Hepatocyte (in vitro differentiated cells): ENCODE measurements at regions not wholly inside any gene's neighbourhood (a gene's known extent, or its start where the extent isn't known, plus 50 kb on each side); places are given as distances from the start of the nearest gene placed in this dataset.

ENCODE experiments used
- DNase-seq: peaks from one replicate; pipeline ENCODE4 v3.0.0-alpha.2; 2016; ENCODE audit warnings: low spot score
- H2AFZ ChIP-seq: fragments of 200-600 bp; sonication (generic); 2 replicates; pipeline ENCODE4 v1.6.0; 2016; ENCODE audit warnings: antibody characterized with exemption, mild to moderate bottlenecking
- H3K27ac ChIP-seq: fragments of 200-600 bp; sonication (generic); 2 replicates; pipeline ENCODE4 v1.5.1; 2016; ENCODE audit warnings: mild to moderate bottlenecking
- H3K27me3 ChIP-seq: fragments of 200-600 bp; sonication (generic); 2 replicates; pipeline ENCODE4 v1.6.1; 2016
- H3K36me3 ChIP-seq: fragments of 200-600 bp; sonication (generic); replicated peaks from 2 replicates; pipeline ENCODE4 v1.5.1; 2016; ENCODE audit warnings: low read depth; ENCODE audit not compliant: insufficient read depth
- H3K4me1 ChIP-seq: fragments of 200-600 bp; sonication (generic); 2 replicates; pipeline ENCODE4 v1.5.1; 2016; ENCODE audit warnings: mild to moderate bottlenecking, moderate library complexity; ENCODE audit not compliant: insufficient read depth
- H3K4me2 ChIP-seq: fragments of 200-600 bp; sonication (generic); 2 replicates; pipeline ENCODE4 v1.6.0; 2016
- H3K4me3 ChIP-seq: fragments of 200-600 bp; sonication (generic); 2 replicates; pipeline ENCODE4 v1.5.1; 2016; ENCODE audit warnings: mild to moderate bottlenecking
- H3K79me2 ChIP-seq: fragments of 200-600 bp; sonication (generic); 2 replicates; pipeline ENCODE4 v1.6.0; 2017; ENCODE audit warnings: mild to moderate bottlenecking
- H3K9me2 ChIP-seq: fragments of 200-600 bp; sonication (generic); replicated peaks from 2 replicates; pipeline ENCODE4 v1.6.0; 2017; ENCODE audit warnings: mild to moderate bottlenecking; ENCODE audit not compliant: insufficient read depth
- H3K9me3 ChIP-seq: fragments of 200-600 bp; sonication (generic); 2 replicates; pipeline ENCODE4 v1.5.1; 2016; ENCODE audit warnings: low read depth, mild to moderate bottlenecking
- H4K20me1 ChIP-seq: fragments of 200-600 bp; sonication (generic); 2 replicates; pipeline ENCODE4 v1.6.0; 2016; ENCODE audit warnings: mild to moderate bottlenecking; ENCODE audit not compliant: insufficient read depth, poor library complexity, severe bottlenecking
- EZH2 ChIP-seq: fragments of 200-600 bp; sonication (generic); IDR thresholded peaks from 2 replicates; pipeline ENCODE4 v1.6.1; 2016; ENCODE audit warnings: antibody characterized with exemption, mild to moderate bottlenecking, borderline replicate concordance
- EZH2phosphoT487 ChIP-seq: fragments of 200-600 bp; sonication (generic); IDR thresholded peaks from one replicate; pipeline ENCODE4 v1.6.1; 2018; ENCODE audit warnings: antibody characterized with exemption, mild to moderate bottlenecking, low read depth, moderate library complexity; ENCODE audit not compliant: unreplicated experiment, severe bottlenecking
- WGBS: methylation state at CpG from one replicate; pipeline ENCODE4 v1.1.6; 2016; ENCODE audit warnings: low lambda C conversion rate; ENCODE audit errors: missing lambda C conversion rate; 5-methylcytosine and 5-hydroxymethylcytosine counted together
- TF ChIP-seq, protein P1 (sequence below): fragments of 200-600 bp; sonication (generic); IDR thresholded peaks from 2 replicates; pipeline ENCODE4 v1.5.1; 2016; ENCODE audit warnings: antibody characterized with exemption, mild to moderate bottlenecking; ENCODE audit not compliant: poor library complexity

DNA sequence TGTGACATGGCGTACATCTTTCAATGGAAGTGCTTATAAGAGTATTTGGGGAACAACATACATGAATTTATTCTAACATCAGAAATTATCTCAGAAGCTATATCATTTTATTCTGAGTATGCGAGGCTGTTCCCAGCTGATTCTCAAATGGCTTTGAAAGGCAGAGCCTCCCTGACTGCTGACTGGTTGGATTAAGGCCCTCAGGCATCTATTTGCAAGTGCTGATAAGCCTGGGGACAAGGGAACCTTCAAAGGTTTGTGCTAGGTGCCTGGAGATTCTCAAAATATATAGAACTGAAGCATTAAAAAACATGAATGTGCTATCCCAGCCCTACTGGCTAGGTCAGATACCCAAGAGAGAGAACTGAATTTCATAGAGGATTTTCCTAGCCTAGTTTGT lies 235.1 kb downstream of the LURAP1L start:
- Histone ChIP-seq H3K27me3 (no peaks in the 10 kb centered on the region), H3K4me3 (no peak overlapping the region), H3K36me3 (no peaks in the 10 kb centered on the region), H3K4me1 (no peaks in the 10 kb centered on the region), H2AFZ (no peak overlapping the region), H3K9me2 (no peaks in the 10 kb centered on the region), H4K20me1 (no peaks in the 10 kb centered on the region), H3K9me3 (no peaks in the 10 kb centered on the region), H3K27ac (no peak overlapping the region), H3K79me2 (no peaks in the 10 kb centered on the region), H3K4me2 (no peak overlapping the region)
- no peak for DNase-seq
- 69% methylated on average over 2 of the region's 2 CpGs for WGBS
- no peak for TF ChIP-seq EZH2phosphoT487
- TF ChIP-seq EZH2, result no peak
- TF ChIP-seq, protein P1, sequence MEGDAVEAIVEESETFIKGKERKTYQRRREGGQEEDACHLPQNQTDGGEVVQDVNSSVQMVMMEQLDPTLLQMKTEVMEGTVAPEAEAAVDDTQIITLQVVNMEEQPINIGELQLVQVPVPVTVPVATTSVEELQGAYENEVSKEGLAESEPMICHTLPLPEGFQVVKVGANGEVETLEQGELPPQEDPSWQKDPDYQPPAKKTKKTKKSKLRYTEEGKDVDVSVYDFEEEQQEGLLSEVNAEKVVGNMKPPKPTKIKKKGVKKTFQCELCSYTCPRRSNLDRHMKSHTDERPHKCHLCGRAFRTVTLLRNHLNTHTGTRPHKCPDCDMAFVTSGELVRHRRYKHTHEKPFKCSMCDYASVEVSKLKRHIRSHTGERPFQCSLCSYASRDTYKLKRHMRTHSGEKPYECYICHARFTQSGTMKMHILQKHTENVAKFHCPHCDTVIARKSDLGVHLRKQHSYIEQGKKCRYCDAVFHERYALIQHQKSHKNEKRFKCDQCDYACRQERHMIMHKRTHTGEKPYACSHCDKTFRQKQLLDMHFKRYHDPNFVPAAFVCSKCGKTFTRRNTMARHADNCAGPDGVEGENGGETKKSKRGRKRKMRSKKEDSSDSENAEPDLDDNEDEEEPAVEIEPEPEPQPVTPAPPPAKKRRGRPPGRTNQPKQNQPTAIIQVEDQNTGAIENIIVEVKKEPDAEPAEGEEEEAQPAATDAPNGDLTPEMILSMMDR, result no peak

DNA sequence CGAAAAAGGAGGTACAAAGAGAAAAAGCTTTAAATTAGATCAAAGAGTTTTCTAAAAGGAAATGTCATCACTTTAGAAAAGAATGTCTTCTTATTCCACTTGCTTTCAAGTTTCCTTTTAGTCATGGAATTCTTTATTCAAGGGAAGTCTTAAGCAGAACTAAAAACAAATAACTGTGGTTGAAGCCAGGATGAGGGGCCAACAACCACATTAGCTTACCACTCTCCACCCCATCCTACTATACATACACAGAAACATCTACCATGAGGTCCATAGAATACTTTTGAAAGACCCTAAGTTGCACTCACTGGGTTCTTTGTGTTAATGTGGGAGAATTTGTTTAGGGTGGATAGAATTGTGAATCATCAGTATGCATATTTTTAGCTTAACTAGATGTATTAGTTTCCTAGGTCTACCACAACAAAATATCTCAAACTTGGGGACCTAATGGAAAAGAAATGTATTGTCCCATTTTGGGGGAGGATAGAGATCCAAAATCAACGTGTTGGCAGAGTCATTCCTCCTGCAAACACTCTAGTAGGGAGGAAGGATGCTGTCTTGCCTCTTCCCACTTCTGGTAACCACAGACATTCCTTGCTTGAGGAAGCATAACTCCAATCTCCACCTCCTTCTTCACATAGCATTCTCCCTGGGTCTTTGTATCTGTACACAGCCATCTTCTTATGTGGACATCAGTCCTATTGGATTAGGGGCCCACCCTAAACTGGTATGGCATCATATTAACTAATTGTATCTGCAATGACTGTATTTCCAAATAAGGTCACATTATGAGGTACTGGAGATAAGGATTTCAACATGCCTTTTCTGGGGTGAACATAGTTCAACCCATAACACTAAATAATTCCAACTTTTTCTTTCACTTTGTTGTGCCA lies 239.4 kb downstream of the LURAP1L start:
- TF ChIP-seq EZH2phosphoT487 (no peak), EZH2 (no peak)
- TF ChIP-seq, protein P1, result no peak
- WGBS, result 45% methylated on average over 2 of the region's 2 CpGs
- Histone ChIP-seq H3K4me2 (no peak overlapping the region), H4K20me1 (no peaks in the 10 kb centered on the region), H2AFZ (no peak overlapping the region), H3K36me3 (no peaks in the 10 kb centered on the region), H3K27ac (no peak overlapping the region), H3K9me2 (no peaks in the 10 kb centered on the region), H3K4me1 (no peaks in the 10 kb centered on the region), H3K4me3 (no peak overlapping the region), H3K79me2 (no peaks in the 10 kb centered on the region), H3K27me3 (no peaks in the 10 kb centered on the region), H3K9me3 (no peaks in the 10 kb centered on the region)
- DNase-seq, result no peak

- Histone ChIP-seq H3K4me3 (no peak overlapping the region), H3K36me3 (no peaks in the 10 kb centered on the region), H3K27me3 (no peaks in the 10 kb centered on the region), H2AFZ (no peak overlapping the region), H3K9me2 (no peaks in the 10 kb centered on the region), H4K20me1 (no peaks in the 10 kb centered on the region), H3K4me2 (no peak overlapping the region), H3K4me1 (no peaks in the 10 kb centered on the region), H3K27ac (no peak overlapping the region), H3K9me3 (no peaks in the 10 kb centered on the region), H3K79me2 (no peaks in the 10 kb centered on the region)
- TF ChIP-seq EZH2 (no peak), EZH2phosphoT487 (no peak)
- TF ChIP-seq, protein P1, result no peak
- DNase-seq, result no peak
These were observed 242.4 kb downstream of the LURAP1L start for GRCh38 chr9:13017260-13017659.
